Gastroesophageal sphincter (tissue), 4 donors: ENCODE measurements at regions not wholly inside any gene's neighbourhood (a gene's known extent, or its start where the extent isn't known, plus 50 kb on each side); places are given as distances from the start of the nearest gene placed in this dataset.

ENCODE experiments used
- ATAC-seq: fragments of 150-250 bp; one replicate; pipeline ENCODE4 v1.9.1; 2016; ENCODE audit warnings: mild to moderate bottlenecking, moderate library complexity
- H3K27ac ChIP-seq, 4 donors: fragments of 200-600 bp; sonication (generic) in 3 of 4; 1 replicate in 3 of 4; 2 replicates in 1 of 4; pipeline ENCODE4 v1.5.1; 2016 to 2019
- H3K27me3 ChIP-seq: fragments of 200-600 bp; sonication (generic); one replicate; pipeline ENCODE4 v1.5.1; 2019
- H3K36me3 ChIP-seq, 2 donors: fragments of 200-600 bp; sonication (generic); one replicate each; pipeline ENCODE4 v1.5.1; 2019; ENCODE audit warnings: control low read depth in 1 of 2
- H3K4me1 ChIP-seq, 3 donors: fragments of 200-600 bp; sonication (generic); 1 replicate in 2 of 3; 2 replicates in 1 of 3; pipeline ENCODE4 v1.5.1; 2016 to 2019; ENCODE audit warnings: control low read depth in 2 of 3
- H3K4me3 ChIP-seq, 2 donors: fragments of 200-600 bp; sonication (generic); one replicate each; pipeline ENCODE4 v1.5.1; 2019; ENCODE audit warnings: mild to moderate bottlenecking in 1 of 2, moderate library complexity in 1 of 2
- H3K9me3 ChIP-seq, 3 donors: fragments of 200-600 bp; sonication (generic); one replicate each; pipeline ENCODE4 v1.5.1; 2017 to 2019; ENCODE audit warnings: control low read depth in 2 of 3
- EP300 ChIP-seq: sonication (generic); formaldehyde crosslinking; IDR thresholded peaks from one replicate; pipeline ENCODE4 v1.6.1; 2017; ENCODE audit warnings: antibody characterized with exemption, mild to moderate bottlenecking
- POLR2A ChIP-seq, 2 donors: fragments of 450-650 bp; IDR thresholded peaks; one replicate each; pipeline ENCODE4 v1.6.1; 2017; ENCODE audit warnings: antibody characterized with exemption in 2 of 2, mild to moderate bottlenecking in 2 of 2, moderate library complexity in 1 of 2
- POLR2AphosphoS5 ChIP-seq: sonication (generic); formaldehyde crosslinking; IDR thresholded peaks from one replicate; pipeline ENCODE4 v1.6.1; 2017; ENCODE audit warnings: antibody characterized with exemption
- WGBS, 2 donors: methylation state at CpG; one replicate each; pipeline ENCODE4 v1.1.5; 2018; ENCODE audit warnings: low coverage in 1 of 2; 5-methylcytosine and 5-hydroxymethylcytosine counted together
- TF ChIP-seq, protein P1 (sequence below), 4 experiments: fragments of 200-600 bp in 2 of 4; fragments of 450-650 bp in 2 of 4; sonication (generic) in 1 of 4; IDR thresholded peaks; one replicate each; pipeline ENCODE4 v1.5.1; 2017 to 2019; ENCODE audit warnings: antibody characterized with exemption in 4 of 4, mild to moderate bottlenecking in 2 of 4, moderate library complexity in 2 of 4

DNA sequence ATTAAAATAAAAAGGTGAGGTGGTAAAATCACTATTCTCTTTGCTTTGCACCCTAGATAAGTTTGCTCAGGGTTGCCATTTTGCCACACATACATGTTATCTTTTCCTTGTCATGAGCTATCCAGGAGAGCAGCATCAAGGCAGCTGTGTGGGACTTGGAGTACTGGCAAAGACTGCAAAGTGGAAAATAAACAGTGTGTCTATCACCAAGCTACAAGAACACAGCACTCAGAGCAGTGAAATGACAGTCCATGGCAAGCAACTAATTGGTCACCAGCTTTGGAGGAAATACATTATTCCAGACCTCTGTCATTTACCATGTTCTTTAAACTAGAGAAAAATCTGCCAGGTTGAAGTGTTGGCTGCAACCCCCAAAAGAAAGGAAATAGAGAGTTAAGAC is 687.8 kb upstream of the FANCL start:
- Histone ChIP-seq H3K27ac (no peak overlapping the region), H3K9me3 (no peaks in the 10 kb centered on the region), H3K4me3 (no peak overlapping the region), H3K4me1 (no peaks in the 10 kb centered on the region), H3K27me3 (no peaks in the 10 kb centered on the region), H3K36me3 (no peaks in the 10 kb centered on the region)
- no peak for ATAC-seq
- TF ChIP-seq, protein P1, sequence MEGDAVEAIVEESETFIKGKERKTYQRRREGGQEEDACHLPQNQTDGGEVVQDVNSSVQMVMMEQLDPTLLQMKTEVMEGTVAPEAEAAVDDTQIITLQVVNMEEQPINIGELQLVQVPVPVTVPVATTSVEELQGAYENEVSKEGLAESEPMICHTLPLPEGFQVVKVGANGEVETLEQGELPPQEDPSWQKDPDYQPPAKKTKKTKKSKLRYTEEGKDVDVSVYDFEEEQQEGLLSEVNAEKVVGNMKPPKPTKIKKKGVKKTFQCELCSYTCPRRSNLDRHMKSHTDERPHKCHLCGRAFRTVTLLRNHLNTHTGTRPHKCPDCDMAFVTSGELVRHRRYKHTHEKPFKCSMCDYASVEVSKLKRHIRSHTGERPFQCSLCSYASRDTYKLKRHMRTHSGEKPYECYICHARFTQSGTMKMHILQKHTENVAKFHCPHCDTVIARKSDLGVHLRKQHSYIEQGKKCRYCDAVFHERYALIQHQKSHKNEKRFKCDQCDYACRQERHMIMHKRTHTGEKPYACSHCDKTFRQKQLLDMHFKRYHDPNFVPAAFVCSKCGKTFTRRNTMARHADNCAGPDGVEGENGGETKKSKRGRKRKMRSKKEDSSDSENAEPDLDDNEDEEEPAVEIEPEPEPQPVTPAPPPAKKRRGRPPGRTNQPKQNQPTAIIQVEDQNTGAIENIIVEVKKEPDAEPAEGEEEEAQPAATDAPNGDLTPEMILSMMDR (IDR thresholded peaks at IDR 0.05), result no peak
- TF ChIP-seq POLR2AphosphoS5, result no peak
- TF ChIP-seq POLR2A (IDR thresholded peaks at IDR 0.05), result no peak
- no peak for TF ChIP-seq EP300

DNA sequence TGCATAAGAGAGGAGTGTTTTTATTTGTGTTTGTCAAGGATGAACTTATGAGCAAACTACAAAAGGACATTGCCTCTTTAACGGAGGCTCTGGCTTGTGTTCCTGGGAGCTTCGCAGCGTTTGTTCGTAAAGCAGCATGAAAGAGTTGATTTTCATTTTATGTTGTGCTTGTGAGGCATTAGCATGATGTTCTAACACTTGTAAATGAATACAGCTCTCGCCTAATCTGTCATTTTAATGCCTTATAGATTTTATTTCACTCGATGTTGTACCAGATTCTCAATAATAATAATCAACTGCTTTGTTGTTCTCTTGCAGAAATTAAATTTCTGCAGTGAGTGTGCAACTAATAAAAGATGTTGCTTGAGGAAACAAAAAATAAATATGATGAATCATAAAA is 687.3 kb upstream of the FANCL start:
- TF ChIP-seq EP300 (no peak), POLR2AphosphoS5 (no peak), POLR2A (IDR thresholded peaks at IDR 0.05) (no peak)
- no peaks in the 10 kb centered on the region for H3K36me3 ChIP-seq
- no peak for ATAC-seq
- 51 to 73% methylated on average over 6 of the region's 6 CpGs for WGBS, 2 donors
- H3K4me1 ChIP-seq, result no peaks in the 10 kb centered on the region
- no peaks in the 10 kb centered on the region for H3K9me3 ChIP-seq
- no peaks in the 10 kb centered on the region for H3K27me3 ChIP-seq
- H3K4me3 ChIP-seq, result no peak overlapping the region
- no peak overlapping the region for H3K27ac ChIP-seq

DNA sequence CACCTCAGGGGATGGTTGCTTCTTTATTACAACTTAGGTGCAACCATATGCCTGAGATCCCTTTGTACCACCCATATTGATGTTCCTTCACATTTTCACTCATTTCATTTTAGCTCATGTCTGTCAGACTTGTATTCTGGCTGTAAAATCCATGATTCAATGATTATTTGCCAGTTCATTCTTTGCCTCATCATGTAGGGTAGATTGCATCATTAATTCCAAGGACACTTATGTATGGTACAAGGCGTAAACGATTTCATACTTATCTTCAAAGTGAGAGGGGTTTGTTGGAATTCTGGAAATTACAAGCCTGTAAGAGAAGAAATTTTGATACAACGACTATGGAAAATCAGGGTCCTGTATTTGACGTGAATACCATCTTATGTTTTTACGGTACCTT is 685.0 kb upstream of the FANCL start:
- ATAC-seq, result no peak

DNA sequence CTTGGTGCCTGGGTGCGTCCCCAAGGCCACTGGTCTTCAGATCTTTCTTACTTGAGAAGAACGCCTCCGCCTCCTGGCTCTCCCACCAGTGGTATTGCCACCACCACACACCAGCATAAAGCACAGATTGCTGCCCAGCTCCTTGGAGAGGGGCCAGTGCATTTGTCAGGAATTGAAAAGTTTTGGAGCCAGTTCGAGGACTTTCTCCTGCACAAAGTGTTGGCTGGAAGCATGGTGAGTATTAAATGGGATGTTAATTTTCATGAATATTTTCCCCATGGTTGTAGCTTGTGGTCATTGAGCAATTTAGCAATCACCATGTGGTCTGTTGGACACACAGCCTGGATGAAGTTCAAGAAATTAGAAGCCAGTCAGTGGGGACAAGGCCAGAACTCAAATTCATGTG is 684.6 kb upstream of the FANCL start:
- Histone ChIP-seq H3K9me3 (no peaks in the 10 kb centered on the region), H3K4me3 (no peak overlapping the region), H3K27me3 (no peaks in the 10 kb centered on the region), H3K4me1 (no peaks in the 10 kb centered on the region), H3K27ac (no peak overlapping the region), H3K36me3 (no peaks in the 10 kb centered on the region)
- TF ChIP-seq EP300 (no peak), POLR2AphosphoS5 (no peak), POLR2A (IDR thresholded peaks at IDR 0.05) (no peak)
- TF ChIP-seq, protein P1 (IDR thresholded peaks at IDR 0.05), result no peak
- ATAC-seq, result no peak
- 57 to 74% methylated on average over 1 to 3 of the region's 4 CpGs for WGBS, 2 donors

More for the DNA sequence above, 685.0 kb upstream of the FANCL start:
- no peaks in the 10 kb centered on the region for H3K9me3 ChIP-seq
- no peak overlapping the region for H3K27ac ChIP-seq
- no peaks in the 10 kb centered on the region for H3K36me3 ChIP-seq
- TF ChIP-seq, protein P1 (IDR thresholded peaks at IDR 0.05), result no peak
- TF ChIP-seq POLR2AphosphoS5, result no peak
- no peak for TF ChIP-seq EP300
- TF ChIP-seq POLR2A (IDR thresholded peaks at IDR 0.05), result no peak
- H3K4me3 ChIP-seq, result no peak overlapping the region
- WGBS, 2 donors, result 93 to 97% methylated on average over 5 of the region's 5 CpGs
- H3K27me3 ChIP-seq, result no peaks in the 10 kb centered on the region
- H3K4me1 ChIP-seq, result no peaks in the 10 kb centered on the region

DNA sequence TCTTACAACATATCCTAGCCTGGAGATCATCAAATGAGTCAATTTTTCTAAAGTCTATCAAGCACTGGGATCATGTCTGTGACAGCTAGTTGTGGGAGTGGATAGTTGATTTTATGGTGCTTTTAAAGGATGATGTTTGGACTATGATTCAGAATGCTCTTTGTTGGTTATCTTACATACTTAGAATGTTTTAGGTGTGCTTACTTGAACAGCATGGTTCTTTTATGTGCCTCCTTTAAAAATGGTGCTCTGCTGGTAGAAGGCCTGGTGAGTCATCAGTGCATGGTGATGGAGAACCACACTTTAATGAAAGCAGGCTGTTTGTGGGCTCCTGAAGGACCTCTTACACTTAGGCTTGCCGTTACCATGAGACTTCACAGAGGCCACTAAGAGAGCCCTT is 682.7 kb upstream of the FANCL start:
- H3K4me3 ChIP-seq, result no peak overlapping the region
- WGBS, 2 donors, result 71 to 92% methylated on average over 1 of the region's 1 CpG
- no peak for ATAC-seq
- H3K9me3 ChIP-seq, result no peaks in the 10 kb centered on the region
- TF ChIP-seq, protein P1 (IDR thresholded peaks at IDR 0.05), result no peak
- TF ChIP-seq EP300 (no peak), POLR2AphosphoS5 (no peak), POLR2A (IDR thresholded peaks at IDR 0.05) (no peak)
- no peaks in the 10 kb centered on the region for H3K27me3 ChIP-seq
- H3K4me1 ChIP-seq, result no peaks in the 10 kb centered on the region
- H3K27ac ChIP-seq, result no peak overlapping the region
- no peaks in the 10 kb centered on the region for H3K36me3 ChIP-seq
